Stimulated activated CD4-positive, alpha-beta T cell treated with anti-CD3 and anti-CD28 coated beads, Interleukin-12 subunit alpha, Interleukin-12 subunit beta, amount 100 ng/mL, for 48 hours (primary cell): ENCODE measurements at regions not wholly inside any gene's neighbourhood (a gene's known extent, or its start where the extent isn't known, plus 50 kb on each side); places are given as distances from the start of the nearest gene placed in this dataset.
"Not testable (repeated sequence)": the region's sequence is repeated elsewhere in the genome, so short reads cannot be mapped to it uniquely, and the experiment has no call there.

ENCODE experiments used
- DNase-seq, 3 donors: peaks; one replicate each; pipeline ENCODE4 v3.0.0-alpha.2; 2020; ENCODE audit warnings: low read depth in 2 of 3, low spot score in 1 of 3

DNA sequence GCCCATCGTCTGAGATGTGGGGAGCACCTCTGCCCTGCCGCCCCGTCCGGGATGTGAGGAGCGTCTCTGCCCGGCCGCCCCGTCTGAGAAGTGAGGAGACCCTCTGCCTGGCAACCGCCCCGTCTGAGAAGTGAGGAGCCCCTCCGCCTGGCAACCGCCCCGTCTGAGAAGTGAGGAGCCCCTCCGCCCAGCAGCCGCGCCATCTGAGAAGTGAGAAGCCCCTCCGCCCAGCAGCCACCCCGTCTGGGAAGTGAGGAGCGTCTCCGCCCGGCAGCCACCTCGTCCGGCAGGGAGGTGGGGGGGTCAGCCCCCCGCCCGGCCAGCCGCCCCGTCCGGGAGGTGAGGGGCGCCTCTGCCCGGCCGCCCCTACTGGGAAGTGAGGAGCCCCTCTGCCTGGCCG, 267.2 kb downstream of the MEF2C start:
- not testable (repeated sequence) for DNase-seq

DNA sequence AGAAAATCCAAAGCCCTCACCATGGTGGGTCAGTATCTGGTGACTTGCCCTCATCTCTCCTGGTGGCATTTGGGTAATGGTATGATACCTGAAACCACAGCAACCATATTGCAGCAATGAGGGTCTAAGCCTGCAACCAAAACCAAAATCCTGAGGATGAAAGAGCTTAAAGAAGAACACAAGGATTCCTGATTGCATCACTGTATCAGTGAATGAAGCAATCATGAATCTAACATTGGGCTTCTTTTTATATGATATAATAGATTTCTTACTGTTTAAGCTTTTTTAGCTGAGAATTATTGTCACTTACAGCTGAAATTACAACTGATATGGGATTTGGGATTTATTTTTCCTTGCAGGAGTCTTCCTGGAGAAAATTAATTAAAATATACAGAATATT, 269.9 kb downstream of the MEF2C start:
- no peak for DNase-seq

DNA sequence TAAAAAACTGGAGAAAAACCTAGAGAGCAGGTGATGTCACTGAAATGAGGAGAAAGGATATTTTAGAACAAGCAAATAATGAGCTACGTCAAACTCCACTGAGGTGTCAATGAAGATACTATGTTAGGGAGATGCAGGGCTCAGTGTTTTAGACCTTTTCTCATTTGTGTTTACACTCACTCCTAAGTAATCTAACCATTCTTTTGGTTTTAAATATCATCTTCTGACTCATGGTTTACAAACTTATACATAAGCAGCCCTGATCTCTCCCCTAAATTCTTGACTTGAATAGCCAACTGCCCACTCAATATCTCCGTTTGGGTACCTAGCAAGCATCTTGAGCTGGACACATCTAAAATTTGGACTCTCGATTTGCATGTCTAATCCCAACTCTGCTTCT, 272.4 kb downstream of the MEF2C start:
- no peak for DNase-seq

DNA sequence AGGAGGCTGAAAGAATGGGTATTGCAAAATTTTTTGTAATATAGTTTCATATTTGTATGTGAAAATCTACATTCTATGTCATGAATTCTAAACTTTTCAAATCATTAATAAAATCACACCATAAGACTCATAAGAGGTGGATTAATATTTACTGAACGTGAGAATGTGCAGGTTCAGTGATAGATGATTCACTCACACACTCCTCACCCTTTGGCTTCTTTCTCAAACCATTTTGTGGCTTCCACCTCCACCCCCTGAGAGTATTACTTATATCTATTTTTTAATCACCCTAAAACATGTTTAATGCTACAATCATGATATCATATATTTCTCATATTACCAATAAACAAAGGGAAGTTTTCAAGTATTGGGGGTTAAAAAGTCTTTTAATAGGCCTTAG, 275.5 kb downstream of the MEF2C start:
- no peak for DNase-seq

DNA sequence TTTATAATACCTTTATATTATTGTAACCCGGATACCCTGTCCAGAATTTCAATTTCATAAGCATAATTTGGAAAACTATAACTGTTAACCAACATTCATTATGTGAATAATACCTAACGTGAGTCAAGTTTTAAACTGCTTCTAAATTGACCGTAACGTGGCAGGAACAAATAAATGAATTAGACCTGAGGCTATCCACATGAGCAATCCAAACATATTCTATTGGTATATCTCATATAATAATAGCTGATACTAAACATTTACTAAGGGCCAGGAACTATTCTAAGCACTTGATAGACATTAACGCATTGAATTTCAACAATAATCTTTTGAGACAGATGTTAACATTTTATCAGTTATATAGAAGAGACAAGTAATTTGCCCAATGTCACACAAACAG, 276.4 kb downstream of the MEF2C start:
- DNase-seq: no peak

DNA sequence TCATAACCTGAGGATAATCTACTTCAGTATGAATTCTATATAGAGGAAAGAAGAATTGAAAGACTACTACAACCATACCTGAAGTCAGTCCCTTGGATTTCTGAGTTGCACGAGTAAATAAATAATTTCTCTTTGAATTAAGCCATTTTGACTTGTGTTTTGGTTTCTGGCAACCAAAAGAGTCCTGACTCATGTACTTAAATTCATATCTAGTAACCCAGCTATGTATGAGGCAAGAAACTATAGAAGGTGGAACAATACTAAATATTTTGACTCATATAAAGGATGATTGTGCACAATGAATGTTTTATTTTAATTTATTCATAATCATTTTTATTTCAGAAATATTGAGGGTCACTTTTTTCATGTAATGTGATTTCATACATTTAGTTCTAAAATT, 276.8 kb downstream of the MEF2C start:
- DNase-seq: no peak

DNA sequence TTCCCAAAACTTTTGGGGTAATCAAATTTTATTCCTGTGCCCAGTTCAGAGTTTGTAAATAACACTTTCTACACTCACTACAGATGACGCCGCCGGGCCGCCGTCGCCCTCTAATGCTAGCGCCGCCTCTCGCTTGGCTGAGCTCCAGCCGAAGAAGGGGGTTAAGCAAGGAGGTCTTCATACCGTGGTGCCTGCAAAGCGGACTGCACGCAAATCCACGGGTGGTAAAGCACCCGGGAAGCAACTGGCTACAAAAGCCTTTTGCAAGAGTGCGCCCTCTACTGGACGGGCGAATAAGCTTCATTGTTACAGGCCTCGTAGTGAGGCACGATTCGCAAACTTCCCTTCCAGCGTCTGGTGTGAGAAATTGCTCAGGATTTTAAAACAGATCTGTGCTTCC, 280.4 kb downstream of the MEF2C start:
- DNase-seq: peak in 1 of 3 donors; percentile 8

DNA sequence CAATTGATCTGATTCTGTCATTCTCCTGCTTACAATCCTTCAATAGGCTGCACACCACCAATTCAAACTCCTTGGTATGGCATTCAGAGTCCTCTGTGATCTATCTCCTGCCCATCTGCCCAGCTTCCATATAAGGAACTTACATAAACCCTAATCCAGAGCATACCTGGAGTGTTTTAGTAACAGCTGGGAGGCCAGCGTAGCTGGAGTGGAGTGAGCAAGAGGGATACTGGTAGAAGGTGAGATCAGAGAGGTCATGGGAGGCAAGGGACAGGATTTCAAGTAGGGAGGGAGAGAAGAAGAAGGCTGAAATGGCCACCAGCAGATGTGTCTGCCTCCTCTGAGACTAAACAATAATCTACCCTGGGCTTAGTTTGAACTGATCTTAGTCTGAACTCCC, 288.5 kb downstream of the MEF2C start:
- DNase-seq: no peak

DNA sequence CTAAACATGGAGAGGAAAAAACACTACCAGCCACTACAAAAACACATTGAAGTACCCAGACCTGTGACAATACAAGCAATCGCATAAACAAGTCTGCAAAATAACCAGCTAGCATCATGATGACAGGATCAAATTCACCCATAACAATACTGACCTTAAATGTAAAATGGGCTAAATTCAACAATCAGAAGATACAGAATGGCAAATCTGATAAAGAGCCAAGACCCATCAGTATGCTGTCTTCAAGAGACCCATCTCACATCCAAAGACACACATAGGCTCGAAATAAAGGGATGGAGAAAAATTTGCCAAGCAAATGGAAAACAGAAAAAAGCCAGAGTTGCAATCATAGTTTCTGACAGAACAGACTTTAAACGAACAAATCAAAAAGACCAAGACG, 294.4 kb downstream of the MEF2C start:
- DNase-seq: no peak

DNA sequence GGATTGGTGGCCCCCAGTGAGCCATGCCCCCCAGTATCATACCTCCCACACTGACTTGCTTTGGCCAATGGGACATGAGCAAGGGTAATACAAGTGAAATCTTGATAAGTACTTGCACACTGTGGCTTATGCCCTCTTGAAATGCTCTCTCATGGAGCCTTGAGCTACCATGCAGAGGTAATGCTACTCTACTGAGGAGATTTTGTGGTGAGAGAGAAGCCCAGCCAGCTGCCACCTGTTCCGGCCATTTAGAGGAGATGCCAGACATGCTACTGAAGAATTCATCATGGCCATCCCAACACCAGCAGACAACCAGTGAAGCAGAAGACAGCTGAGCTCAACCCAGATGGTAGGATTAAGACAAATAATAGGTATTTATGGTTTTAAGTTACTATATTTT, 299.5 kb downstream of the MEF2C start:
- DNase-seq: no peak

DNA sequence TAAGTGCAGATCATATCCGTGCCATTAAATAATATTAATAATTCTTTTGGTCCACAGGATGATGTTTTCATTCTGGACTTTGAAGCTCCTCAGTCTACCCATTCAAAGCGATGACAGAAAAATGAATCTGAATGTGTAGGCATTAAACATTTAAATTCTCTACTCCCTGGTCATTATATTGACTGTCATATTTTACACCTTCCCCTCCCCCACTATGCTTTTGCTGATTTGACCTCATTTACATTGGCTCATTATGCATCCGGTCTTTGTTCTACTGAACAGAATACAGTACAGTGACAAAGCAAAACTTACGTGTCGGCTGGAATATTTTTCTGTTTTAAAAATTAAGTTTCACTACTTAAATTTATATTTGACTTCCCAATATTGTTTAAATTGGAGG, 289.7 kb upstream of the TMEM161B start:
- no peak for DNase-seq

DNA sequence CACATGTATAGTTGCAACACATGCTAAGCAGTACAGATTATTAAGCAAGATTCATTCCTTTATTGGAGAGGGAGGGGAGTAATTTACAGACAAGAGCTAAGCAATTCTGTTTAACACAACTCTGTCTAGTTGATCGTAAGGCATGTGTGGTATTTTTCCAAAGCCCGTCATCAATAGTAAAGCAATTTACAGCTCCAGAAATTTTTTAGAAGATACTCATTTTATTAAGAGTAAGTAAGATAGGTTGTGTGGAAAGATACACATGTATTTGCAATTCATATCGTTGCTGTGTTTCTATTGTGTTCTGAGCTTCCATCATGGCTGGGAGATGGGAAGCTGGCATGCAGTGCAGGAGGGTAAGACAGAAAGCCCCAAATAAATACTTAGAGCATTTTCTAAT, 289.2 kb upstream of the TMEM161B start:
- no peak for DNase-seq

DNA sequence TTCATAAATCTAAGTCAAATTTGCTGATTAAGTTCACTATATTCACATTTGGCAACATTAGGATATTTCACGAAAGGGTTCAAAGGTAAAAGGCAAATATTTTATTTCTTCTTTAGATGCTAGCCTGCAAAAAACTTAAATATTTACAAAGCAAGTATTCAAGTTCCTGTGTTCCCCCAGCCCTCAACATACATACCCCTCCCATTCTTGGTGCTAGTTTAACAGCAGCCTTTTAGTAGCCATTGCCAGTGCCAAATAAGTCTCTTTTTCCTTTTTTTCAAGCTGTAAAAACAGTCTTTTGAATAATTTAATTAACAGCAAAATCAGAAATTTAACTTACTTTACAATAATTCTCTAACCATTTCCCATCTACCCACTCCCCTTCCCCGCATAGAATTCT, 288.5 kb upstream of the TMEM161B start:
- no peak for DNase-seq

DNA sequence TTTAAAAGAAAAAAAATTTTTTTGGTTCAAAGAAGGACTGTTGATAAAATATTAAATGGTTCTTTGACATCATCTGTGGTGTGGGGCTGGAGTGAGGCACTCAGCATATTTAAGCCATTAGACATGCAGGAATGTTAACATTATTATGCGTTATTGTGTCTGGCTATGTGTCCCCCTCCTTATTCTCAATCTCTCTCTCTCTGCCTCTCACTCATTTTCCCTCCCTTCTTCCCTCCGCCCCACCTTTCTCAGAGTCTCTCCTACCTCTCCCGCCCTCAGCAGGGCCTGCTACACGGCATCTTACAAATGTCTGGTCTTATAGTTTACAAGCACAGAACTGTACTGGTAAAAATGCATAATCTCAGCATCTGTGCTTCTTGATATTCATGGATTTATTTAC, 287.8 kb upstream of the TMEM161B start:
- no peak for DNase-seq

DNA sequence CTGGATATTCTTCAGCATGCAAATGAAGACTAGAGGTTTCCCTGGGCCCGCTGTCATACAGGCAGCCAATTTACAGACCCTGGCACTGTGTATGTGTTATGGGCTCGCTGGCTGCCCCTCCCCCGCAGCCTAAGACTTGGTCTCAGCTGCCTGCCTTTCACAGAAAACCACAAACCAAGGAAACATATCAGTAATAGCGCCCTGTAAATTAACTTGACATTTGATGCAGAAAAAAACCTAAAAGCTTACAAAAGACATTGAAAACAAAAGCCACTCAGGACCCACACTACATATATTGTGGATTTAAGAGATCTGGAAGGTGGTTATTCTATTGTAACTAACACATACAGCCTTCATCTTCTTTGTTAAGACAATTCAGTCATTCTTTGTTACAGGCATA, 287.0 kb upstream of the TMEM161B start:
- DNase-seq: no peak

DNA sequence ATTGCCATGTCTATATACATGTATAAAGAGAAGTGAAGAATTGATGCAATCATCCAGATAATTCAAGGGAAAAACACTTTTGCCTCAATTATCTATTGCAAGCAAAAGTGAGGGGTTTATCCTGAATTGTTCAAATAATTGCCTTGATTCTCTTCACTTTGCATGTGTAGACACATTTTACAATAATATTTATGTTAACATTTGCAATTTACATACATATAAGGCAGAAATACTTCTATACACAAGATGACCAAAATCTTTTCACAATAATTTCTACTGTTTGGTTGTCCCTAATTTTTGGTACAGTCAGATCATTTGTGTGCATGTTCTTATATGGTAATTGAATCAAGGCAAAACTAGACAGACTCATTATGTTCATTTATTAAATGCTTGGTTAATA, 285.3 kb upstream of the TMEM161B start:
- no peak for DNase-seq

DNA sequence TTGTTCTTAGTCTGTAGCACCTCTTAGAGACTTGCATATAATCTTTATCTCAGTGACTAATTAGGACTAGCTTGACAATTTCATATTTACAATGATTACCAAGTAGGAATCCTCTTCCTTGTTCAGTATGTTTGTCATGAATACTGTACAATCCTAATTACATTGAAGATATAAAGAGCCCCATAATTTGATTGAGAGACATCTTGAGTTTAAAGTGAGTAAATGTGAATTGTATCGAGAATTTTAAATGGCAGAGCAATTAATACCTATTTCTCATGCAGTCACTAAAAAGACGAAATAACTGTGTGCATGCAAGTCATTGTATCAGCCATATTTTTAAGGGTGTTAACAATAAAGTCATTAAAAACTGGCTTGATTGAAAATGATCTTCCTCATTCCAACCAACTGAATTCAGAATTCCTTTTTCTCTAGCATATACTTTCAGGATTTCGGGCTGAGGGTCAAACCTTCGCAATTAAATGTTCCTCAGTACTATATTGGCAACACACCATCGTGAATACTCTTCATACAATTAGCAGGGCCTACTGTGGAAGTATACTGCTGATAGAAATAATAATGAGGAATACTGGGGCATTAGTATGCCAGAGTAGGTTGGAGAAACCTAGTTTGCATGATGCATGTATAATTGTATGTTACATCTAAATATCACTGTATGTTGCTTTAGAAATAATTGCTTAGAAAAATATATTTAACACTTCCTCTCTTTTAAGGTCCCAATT, 284.7 kb upstream of the TMEM161B start:
- no peak for DNase-seq

DNA sequence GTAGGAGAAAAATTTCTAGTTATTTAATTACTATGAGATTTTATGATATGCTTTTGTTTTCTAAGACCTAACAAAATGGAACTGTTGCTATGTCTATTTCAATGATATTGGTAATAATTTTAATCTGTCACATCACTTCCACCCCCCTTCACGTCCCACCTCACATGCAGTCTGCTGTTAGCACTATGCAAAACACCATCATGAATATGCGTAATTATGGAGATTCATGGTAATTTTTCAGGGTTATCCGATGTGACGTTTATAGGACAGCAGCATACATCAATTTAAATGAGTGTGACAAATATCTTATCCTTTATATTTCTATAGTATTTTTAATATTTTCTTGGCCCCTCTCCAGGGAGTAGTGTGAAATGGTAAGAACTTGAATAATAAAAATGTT, 283.8 kb upstream of the TMEM161B start:
- no peak for DNase-seq

DNA sequence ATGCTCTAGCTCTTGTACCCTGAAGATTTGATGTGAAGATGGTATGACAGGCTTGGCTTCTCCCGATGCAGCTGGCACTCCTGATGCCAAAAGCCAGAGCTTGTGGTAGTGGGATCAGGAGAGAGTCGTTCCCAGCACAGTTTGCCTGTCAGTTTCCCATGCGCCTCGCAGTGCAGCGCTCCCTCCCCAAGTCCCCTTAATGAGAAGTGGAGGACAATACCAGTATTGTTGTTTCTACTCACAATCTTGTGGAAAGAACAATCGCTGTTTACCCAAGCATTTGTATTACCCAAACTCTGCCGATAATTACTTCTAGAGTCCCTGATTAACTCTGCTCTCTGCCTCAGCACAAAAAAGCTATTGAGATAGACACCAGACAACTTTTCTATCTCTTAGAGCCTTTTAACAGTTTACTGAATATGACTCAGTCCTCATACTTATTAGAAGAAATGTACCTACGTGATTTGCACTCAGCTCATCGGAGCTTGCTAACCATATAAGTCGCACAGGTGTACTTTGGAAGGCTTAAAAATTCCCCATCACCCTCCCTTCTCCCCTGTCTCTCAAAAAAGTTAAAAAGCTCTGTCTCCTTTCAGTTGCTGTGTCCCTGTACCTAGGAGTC, 283.2 kb upstream of the TMEM161B start:
- no peak for DNase-seq

DNA sequence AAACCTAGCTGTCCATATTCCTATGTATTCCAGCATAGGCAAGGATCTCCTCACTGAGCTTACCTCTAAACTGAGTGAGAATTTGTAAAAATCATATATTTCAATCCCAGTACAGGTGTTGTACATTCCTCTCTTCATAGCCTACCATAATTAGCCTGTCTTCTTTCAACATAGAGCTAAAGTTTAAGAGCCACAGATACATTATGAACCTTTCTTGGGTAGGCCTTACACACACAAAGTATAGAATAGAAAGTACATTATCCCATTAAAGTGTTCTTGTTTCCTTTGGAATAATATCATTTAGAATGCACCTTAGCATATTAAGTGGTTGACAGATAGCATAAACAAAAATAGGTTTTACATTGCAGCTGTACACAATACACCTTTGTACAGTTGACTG, 282.1 kb upstream of the TMEM161B start:
- no peak for DNase-seq

DNA sequence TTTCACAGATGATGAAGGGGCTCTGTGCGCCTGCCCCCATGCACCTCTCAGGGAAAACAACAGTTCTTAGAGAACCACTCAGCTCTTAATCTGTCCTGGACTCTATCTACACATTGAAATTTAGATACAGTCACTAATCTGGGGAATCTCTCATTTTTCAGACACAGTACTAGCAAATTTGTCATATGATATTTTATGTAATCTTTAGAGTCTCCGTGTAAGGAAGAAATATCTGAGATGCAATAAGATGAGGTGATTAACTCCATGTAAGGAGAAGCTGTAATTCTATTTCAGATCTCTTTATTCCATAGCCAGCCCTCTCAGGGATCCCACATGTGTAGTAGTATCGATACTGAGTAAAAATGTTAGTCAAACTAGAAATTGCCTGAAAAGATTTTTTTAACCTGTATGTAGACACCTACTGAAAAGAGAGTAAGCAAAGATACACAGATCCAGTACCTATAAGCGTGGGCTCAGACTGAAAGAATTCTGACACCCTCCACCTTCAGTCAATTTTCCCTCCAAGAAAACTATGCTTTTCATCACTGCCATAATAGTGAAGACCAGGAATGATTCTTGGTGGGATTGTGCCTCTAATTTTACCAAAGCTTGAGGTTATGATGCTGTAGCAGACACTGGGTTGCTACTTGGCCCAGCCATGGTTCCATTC, 279.6 kb upstream of the TMEM161B start:
- no peak for DNase-seq

DNA sequence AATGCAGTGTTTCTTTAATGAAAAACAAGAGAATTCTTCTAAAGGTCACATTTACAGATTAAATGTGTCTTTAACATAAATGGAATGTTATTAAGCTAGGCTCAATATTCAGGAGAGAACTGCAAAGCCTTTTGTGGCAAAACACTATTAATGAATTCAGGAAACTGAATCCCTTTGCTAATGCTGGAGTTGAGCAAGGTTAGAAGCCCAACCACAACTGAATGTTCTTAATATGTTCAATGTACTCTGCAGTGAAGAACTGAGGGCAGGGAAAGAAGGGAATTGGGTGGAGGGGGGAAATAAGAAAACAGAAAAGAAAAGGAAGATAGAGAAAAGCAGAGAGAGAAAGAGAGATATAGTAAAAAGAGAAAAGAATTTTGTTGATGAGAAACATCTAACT, 276.7 kb upstream of the TMEM161B start:
- no peak for DNase-seq

DNA sequence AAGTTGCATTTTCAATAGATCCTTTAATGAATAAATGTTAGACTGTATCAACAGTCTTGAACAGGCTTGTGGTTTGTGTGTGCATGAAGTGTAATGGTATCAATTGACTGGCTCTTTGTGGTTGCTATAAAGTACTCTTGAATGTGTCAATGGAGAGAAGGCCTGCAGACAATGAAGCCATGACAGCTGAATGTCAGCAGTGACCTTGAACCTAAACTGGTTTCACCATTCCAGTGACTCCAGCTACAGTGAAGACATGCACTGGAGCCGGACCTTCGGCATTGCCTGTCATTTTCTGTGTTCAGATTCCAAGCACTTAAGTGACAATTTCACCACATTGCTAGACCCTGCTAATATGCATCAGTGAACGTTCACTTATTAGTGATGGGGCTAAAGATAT, 276.0 kb upstream of the TMEM161B start:
- no peak for DNase-seq
